ENCODE measurements at regions not wholly inside any gene's neighbourhood (a gene's known extent, or its start where the extent isn't known, plus 50 kb on each side); places are given as distances from the start of the nearest gene placed in this dataset.

DNA sequence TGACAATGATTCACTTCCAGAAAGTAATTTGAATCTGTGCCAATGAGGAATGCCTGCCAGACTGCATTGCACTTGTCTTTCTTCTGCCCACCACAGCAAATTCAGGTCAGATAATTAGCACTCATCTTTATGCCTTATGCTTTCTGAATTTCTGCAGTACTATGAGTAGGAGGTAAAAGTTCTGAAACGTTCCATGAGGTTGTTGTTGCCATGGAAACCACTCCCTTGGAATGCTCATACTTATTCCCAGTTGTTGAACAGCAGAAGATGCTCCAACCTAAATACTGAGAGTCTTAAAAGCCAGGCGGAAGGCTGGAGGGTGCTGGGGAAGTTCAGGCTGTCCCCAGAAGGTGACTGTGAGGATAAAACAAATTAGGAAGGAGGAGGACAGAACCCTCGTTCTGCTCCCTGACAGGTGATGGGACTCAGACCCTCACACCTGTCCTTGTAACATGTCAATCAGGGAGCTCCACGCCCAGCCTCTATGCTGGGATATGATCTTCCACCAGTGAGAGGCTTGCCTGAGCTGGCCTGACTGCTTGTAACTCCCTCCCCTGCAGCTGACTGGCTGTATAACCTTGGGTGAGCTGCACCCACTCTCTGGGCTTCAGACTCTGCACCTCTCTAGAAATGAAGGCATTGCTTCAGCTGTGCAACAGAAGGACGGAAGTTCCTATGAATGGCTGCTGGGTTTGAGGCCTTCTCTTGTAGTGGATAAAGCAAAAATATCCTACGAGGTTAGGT is 554.3 kb upstream of the MGMT start:
- no peaks in the 10 kb centered on the region for H3K27me3 ChIP-seq (ENCODE audit: insufficient read depth)
- no peak overlapping the region for H3K4me2 ChIP-seq
- H3K27ac ChIP-seq (ENCODE audit: low read depth in 2 of 2, low read length in 1 of 2) = no peak overlapping the region
- H2AFZ ChIP-seq (ENCODE audit: low read depth) = no peak overlapping the region
- H3K4me3 ChIP-seq (ENCODE audit: low read depth in 2 of 2, low read length in 1 of 2) = no peak overlapping the region
- H3K36me3 ChIP-seq (replicated peaks in 1 of 2; ENCODE audit: control insufficient read depth in 1 of 2, insufficient read depth in 2 of 2, low read length in 1 of 2) = no peaks in the 10 kb centered on the region
- H3K79me2 ChIP-seq (ENCODE audit: insufficient read depth) = no peaks in the 10 kb centered on the region
- TF ChIP-seq GABPA (IDR thresholded peaks at IDR 0.05; ENCODE audit: low read depth) = no peak
- no peak for TF ChIP-seq MAX (IDR thresholded peaks at IDR 0.05; ENCODE audit: low read depth)
- no peak for TF ChIP-seq ELF1 (IDR thresholded peaks at IDR 0.05)
- TF ChIP-seq FOSL2 (IDR thresholded peaks at IDR 0.05; ENCODE audit: borderline replicate concordance, low read depth) = no peak
- TF ChIP-seq IRF3 (IDR thresholded peaks at IDR 0.05; ENCODE audit: low read depth, low read length) = no peak
- TF ChIP-seq RFX5 (IDR thresholded peaks at IDR 0.05; ENCODE audit: low read length) = no peak
- TF ChIP-seq EZH2phosphoT487 (IDR thresholded peaks at IDR 0.05; ENCODE audit: borderline replicate concordance, low read depth) = no peak
- TF ChIP-seq MXI1 (IDR thresholded peaks at IDR 0.05; ENCODE audit: low read depth, low read length) = no peak
- TF ChIP-seq FOXJ3 (CRISPR knock-in tag; IDR thresholded peaks at IDR 0.05) = no peak
- TF ChIP-seq SIN3A (IDR thresholded peaks at IDR 0.05; ENCODE audit: borderline replicate concordance, low read depth, low read length) = no peak
- TF ChIP-seq USF1 (IDR thresholded peaks at IDR 0.05; ENCODE audit: borderline replicate concordance, low read depth) = no peak
- no peak for TF ChIP-seq RXRA (IDR thresholded peaks at IDR 0.05; ENCODE audit: borderline replicate concordance, low read depth)
- ChIA-PET POLR2A (no interaction called here), CTCF (no interaction called here)
- WGBS (ENCODE audit: low lambda C conversion rate) = 20% methylated on average over 6 of the region's 6 CpGs
- H3K9me2 ChIP-seq = no peaks in the 10 kb centered on the region
- no peaks in the 10 kb centered on the region for H4K20me1 ChIP-seq (ENCODE audit: insufficient read depth)
- H3K4me1 ChIP-seq (ENCODE audit: control insufficient read depth in 1 of 2, insufficient read depth in 2 of 2, low read depth in 1 of 2, low read length in 1 of 2) = no peaks in the 10 kb centered on the region
- H3K9me3 ChIP-seq = no peaks in the 10 kb centered on the region
- no peak for DNase-seq
- H3F3A ChIP-seq (replicated peaks; ENCODE audit: insufficient read depth) = no peaks in the 10 kb centered on the region
- H3K9ac ChIP-seq = no peak overlapping the region

- Histone ChIP-seq H3K4me2 (no peak overlapping the region), H3K9me3 (no peaks in the 10 kb centered on the region; the same call in 1 of the 2 replicates), H2AFZ (ENCODE audit: low read depth) (no peak overlapping the region), H3K9ac (no peak overlapping the region), H3K4me3 (ENCODE audit: low read depth in 2 of 2, low read length in 1 of 2) (no peak overlapping the region), H3K27me3 (ENCODE audit: insufficient read depth) (no peaks in the 10 kb centered on the region), H3K9me2 (no peaks in the 10 kb centered on the region), H4K20me1 (ENCODE audit: insufficient read depth) (no peaks in the 10 kb centered on the region), H3F3A (replicated peaks; ENCODE audit: insufficient read depth) (no peaks in the 10 kb centered on the region), H3K36me3 (replicated peaks in 1 of 2; ENCODE audit: control insufficient read depth in 1 of 2, insufficient read depth in 2 of 2, low read length in 1 of 2) (no peaks in the 10 kb centered on the region), H3K27ac (ENCODE audit: low read depth in 2 of 2, low read length in 1 of 2) (no peak overlapping the region), H3K79me2 (ENCODE audit: insufficient read depth) (no peaks in the 10 kb centered on the region), H3K4me1 (ENCODE audit: control insufficient read depth in 1 of 2, insufficient read depth in 2 of 2, low read depth in 1 of 2, low read length in 1 of 2) (no peaks in the 10 kb centered on the region)
- ChIA-PET CTCF (no interaction called here), POLR2A (no interaction called here)
- DNase-seq = no peak
- 36% methylated on average over 9 of the region's 9 CpGs for WGBS (ENCODE audit: low lambda C conversion rate)
- no peak for TF ChIP-seq YY1 (IDR thresholded peaks at IDR 0.05; ENCODE audit: low read depth)
- TF ChIP-seq NFIC (IDR thresholded peaks at IDR 0.05; ENCODE audit: borderline replicate concordance) = no peak
- TF ChIP-seq TCF12 (IDR thresholded peaks at IDR 0.05) = no peak
- no peak for TF ChIP-seq SMC3 (IDR thresholded peaks at IDR 0.05; ENCODE audit: low read depth, low read length)
- TF ChIP-seq GATA2 (CRISPR knock-in tag; IDR thresholded peaks at IDR 0.05) = no peak
- TF ChIP-seq, protein P1, sequence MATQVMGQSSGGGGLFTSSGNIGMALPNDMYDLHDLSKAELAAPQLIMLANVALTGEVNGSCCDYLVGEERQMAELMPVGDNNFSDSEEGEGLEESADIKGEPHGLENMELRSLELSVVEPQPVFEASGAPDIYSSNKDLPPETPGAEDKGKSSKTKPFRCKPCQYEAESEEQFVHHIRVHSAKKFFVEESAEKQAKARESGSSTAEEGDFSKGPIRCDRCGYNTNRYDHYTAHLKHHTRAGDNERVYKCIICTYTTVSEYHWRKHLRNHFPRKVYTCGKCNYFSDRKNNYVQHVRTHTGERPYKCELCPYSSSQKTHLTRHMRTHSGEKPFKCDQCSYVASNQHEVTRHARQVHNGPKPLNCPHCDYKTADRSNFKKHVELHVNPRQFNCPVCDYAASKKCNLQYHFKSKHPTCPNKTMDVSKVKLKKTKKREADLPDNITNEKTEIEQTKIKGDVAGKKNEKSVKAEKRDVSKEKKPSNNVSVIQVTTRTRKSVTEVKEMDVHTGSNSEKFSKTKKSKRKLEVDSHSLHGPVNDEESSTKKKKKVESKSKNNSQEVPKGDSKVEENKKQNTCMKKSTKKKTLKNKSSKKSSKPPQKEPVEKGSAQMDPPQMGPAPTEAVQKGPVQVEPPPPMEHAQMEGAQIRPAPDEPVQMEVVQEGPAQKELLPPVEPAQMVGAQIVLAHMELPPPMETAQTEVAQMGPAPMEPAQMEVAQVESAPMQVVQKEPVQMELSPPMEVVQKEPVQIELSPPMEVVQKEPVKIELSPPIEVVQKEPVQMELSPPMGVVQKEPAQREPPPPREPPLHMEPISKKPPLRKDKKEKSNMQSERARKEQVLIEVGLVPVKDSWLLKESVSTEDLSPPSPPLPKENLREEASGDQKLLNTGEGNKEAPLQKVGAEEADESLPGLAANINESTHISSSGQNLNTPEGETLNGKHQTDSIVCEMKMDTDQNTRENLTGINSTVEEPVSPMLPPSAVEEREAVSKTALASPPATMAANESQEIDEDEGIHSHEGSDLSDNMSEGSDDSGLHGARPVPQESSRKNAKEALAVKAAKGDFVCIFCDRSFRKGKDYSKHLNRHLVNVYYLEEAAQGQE (IDR thresholded peaks at IDR 0.05; ENCODE audit: low read depth, low read length) = no peak
- TF ChIP-seq SIN3A (IDR thresholded peaks at IDR 0.05; ENCODE audit: borderline replicate concordance, low read depth, low read length) = no peak
- TF ChIP-seq RCOR1 (IDR thresholded peaks at IDR 0.05; ENCODE audit: low read length) = no peak
- TF ChIP-seq POLR2AphosphoS5 (IDR thresholded peaks at IDR 0.05; ENCODE audit: low read depth, low read length) = no peak
- TF ChIP-seq MXI1 (IDR thresholded peaks at IDR 0.05; ENCODE audit: low read depth, low read length) = no peak
- no peak for TF ChIP-seq TEAD4 (IDR thresholded peaks at IDR 0.05; ENCODE audit: borderline replicate concordance, insufficient read depth)
- no peak for TF ChIP-seq MAX (IDR thresholded peaks at IDR 0.05; ENCODE audit: low read depth)
- TF ChIP-seq, protein P2, sequence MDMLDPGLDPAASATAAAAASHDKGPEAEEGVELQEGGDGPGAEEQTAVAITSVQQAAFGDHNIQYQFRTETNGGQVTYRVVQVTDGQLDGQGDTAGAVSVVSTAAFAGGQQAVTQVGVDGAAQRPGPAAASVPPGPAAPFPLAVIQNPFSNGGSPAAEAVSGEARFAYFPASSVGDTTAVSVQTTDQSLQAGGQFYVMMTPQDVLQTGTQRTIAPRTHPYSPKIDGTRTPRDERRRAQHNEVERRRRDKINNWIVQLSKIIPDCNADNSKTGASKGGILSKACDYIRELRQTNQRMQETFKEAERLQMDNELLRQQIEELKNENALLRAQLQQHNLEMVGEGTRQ (IDR thresholded peaks at IDR 0.05; ENCODE audit: borderline replicate concordance, low read depth, low read length) = no peak
Observed at GRCh38 chr10:128914681-128915080, 552.4 kb upstream of the MGMT start.
